GF-D8 (cell line): ENCODE measurements at regions not wholly inside any gene's neighbourhood (a gene's known extent, or its start where the extent isn't known, plus 50 kb on each side); places are given as distances from the start of the nearest gene placed in this dataset.
"Not testable (repeated sequence)": the region's sequence is repeated elsewhere in the genome, so short reads cannot be mapped to it uniquely, and the experiment has no call there.

Experiments used
- DNase-seq: peaks from one replicate; lab custom pipeline; 2025; lab: John Stamatoyannopoulos, UW

- DNase-seq, result no peak
Measured at GRCh38 chr1:168420177-168420576, 123.6 kb downstream of the XCL2 start.

DNA sequence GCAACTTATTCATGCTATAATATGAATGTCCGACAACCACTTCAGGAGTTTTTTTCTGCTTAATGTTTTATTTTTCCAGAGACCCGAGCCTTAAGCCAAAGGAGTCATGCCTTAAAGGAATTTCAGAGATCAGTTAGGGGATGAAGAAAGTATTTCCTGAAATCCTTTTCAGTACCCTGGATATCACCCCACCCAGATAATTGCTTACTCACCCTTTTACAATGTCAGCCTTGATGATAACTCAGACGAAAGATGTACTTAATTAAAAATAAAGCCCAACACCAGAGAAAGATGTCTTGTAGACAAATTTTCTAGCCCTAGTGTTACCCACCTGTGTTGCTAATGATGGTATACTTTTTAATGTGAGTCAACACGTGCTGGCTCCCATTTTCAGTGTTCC lies 124.1 kb downstream of the XCL2 start:
- no peak for DNase-seq

- DNase-seq, result no peak
Measured at GRCh38 chr1:168416220-168416619, 127.6 kb downstream of the XCL2 start.

DNA sequence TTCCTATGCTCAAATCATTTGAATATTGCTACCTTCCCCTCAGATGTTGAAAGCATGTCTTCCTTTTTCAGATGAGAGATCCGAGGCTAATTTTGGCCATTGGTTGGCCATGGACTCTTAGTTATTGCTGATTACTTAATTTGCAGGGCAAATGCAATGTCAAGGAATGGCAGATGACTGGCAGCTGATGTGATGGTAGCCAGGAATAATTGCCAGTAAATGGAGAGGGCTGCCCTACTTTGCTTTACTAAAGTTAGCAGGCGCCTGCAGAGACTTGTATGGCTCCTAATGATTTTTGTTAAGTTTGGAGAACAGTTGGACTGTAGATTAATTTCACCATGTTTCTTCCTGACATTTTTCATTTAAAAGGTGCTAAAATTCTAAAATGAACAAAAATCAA lies 128.9 kb downstream of the XCL2 start:
- DNase-seq, result no peak

- no peak for DNase-seq
Measured at GRCh38 chr1:168410464-168410863, 129.8 kb downstream of the TBX19 start.

- no peak for DNase-seq
Measured at GRCh38 chr1:168408884-168409283, 128.2 kb downstream of the TBX19 start.

GRCh38 chr1:168408539-168408865 lies 127.8 kb downstream of the TBX19 start:
- no peak for DNase-seq

DNA sequence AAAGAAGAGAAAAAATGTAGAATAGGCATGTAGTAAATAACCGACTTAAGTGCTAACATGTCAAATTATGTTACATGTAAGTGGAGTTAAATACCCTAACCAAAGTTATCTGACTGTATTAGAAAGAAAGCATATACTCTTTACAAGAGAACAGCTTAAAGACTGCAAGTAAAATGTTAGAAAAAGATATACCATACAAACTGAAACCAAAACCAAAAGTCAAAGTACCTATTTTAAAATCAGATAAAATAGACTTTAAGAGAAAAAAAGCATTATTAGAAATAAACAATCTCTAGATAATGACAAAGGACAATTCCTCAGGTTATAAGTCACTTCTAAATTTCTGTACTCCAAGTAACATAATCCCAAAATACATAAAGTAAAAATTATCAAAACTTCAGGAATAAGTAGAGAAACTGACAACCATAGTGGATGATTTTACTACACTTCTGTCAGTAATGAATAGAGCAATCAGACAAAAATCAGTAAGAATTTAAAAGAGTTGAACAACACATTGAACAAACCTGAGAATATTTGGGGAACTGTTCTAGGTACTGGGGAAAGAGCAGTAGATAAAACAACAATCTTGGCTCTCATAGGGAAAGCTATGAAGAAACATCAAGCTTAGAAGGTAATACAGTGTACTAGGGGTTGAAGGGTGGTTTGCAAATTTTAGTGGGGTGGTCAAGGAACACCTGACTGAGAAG lies 127.3 kb downstream of the TBX19 start:
- no peak for DNase-seq

GRCh38 chr1:168405906-168406549 lies 125.4 kb downstream of the TBX19 start:
- DNase-seq, result no peak

DNA sequence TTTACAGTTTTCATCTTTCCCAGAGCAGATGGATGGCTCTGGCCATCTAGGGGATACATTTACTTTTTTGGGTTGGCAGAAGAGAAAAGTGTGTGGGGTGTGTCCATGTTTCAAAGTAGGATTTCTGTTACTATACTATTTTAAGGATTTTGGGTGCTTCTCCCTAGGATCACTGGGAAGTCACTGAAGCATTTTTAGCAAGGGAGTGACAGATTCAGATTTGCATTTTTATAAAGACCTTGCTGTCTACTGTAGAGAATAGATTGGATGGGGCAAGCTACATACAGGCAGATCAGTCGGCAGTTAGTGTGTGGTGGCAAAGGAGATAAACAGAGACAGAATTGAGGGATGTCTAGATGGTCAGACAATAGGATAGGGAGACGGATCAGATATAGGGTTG lies 122.5 kb downstream of the TBX19 start:
- no peak for DNase-seq

DNA sequence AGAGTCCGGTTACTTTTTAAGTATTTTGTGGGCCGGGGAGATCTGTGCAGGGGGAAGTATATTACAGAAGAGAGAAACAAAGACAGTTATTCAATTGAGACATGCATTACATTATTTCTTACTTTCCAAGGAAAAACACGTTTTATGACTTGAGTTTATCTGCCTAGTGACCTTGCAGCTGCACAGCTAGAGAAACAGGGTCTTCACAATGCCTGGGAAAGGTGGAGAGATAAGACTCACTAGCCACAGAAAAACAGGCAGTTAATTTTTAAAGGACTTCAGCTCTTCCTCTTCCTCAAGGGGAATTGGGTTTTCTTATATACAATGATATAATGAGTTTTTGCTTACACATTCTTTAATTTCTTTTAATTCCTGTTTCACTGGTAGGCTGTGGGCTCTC lies 121.8 kb downstream of the TBX19 start:
- not testable (repeated sequence) for DNase-seq

DNA sequence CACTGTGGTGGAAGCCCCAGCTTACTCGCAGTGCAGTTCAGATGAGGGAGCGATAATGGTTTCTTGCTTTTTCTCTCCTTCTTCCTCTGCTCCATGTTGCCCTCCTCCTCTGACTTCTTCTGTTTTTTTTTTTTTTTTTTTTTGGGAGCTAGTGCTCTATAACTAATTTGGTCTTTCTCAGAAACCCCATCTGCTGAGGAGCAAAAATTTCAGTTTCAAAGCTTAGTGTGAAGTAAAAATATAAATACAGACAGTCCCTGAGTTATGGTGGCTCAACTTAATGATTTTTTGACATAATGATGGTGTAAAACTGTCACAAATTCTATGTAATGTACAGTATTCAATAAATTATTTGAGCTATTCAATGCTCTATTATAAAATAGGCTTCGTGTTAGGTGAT lies 120.7 kb downstream of the TBX19 start:
- DNase-seq, result no peak

- DNase-seq, result no peak
Measured at GRCh38 chr1:168400139-168400538, 119.5 kb downstream of the TBX19 start.

DNA sequence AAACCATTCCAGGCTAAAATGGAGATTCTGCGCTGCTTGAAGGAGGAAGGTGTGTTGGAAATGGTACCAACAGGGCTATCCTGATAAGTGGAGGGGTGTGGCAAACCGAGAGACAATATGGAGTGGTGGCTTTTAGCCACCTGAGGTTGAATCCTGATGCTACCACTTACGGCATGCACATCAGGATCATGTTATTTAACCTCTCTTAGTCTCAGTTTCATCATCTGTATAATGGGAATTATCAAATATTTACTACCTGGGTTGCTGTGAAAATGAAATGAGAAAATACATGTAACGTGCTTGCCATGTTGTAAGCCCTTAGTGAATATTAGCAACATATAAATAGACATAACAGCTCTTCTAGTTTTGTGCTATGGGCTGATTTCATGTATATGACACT lies 117.1 kb downstream of the TBX19 start:
- no peak for DNase-seq

GRCh38 chr1:168396940-168397684 lies 116.4 kb downstream of the TBX19 start:
- no peak for DNase-seq

DNA sequence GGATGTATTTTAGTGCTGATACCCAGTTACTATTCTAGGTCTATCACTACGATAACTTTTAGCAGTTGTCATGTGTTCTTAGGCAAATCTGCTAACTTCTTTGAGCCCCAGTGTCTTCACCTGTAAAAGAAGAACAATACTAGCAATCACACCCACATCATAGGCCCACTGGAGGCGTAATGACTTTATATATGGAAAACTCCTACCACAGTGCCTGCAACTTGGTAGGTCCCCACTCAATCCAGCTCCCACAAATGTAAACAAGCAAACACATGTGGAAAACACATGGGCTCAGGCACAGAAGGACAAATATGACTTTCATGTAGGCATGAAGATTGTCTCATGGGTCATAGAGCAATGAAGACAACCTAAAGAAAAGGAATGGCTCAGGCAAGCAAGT lies 115.8 kb downstream of the TBX19 start:
- DNase-seq, result no peak

- DNase-seq, result no peak
Measured at GRCh38 chr1:168394858-168395257, 114.2 kb downstream of the TBX19 start.

GRCh38 chr1:168392958-168393549 lies 112.4 kb downstream of the TBX19 start:
- DNase-seq, result no peak

GRCh38 chr1:168391851-168392681 lies 111.4 kb downstream of the TBX19 start:
- no peak for DNase-seq

DNA sequence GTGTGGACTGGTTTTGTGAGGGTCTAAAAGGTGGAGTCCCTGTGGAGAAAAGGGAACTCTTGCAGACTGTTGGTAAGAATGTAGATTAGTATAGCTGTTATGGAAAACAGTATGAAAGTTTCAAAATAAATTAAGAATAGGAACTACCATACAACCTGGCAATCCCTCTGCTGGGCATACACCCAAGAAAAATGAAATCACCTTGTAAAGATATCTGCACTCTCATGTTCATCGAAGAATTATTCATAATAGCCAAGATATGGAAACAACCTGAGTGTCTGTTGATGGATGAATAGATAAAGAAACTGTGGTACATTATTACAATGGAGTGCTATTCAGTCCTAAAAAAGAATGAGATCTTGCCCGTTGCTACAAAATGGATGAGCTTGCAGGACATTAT lies 109.6 kb downstream of the TBX19 start:
- no peak for DNase-seq

DNA sequence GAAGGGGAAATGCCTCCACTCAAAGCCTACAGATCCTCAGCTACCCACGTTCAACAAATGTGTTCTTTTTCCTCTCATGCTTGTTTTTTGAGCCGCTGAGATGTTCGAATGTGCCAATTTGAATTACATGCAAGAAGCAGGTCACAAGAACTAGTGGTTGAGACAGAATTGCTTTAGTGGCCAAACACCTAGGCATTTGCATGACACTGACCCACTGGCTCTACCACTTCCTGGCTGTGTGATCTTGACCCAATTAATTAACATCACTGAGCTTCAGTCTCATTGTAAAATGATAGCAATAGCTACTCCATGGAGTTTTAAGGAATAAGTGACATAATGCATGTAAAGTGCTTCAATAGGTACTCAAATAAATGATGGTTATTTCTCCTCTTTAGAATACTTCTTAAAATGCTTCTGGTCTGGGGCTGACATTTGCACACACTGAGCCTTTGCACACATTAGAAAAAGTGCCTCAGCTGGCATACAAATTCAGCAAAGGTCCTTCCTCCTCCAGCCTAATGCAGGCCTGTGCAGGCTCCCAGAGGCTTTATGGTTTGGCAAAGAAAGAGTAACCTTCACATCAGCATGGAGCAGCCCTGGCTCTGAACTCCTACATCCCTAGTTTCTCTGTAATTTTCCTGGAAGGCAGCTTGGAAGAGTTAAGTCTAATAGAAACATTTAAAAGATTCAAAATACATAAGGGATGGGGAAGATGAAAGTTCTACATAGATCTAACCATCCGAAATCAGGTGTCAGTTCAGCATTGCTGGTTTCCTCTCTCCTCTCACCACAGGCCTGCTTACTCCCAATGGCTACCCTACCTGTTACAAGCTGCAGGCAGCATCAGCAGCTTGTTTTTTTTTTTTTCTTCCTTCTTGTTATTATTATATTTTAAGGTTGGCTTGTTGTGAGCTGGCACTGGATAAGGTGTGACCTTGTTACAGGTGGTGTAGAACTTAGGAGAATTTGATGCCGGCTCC lies 107.4 kb downstream of the TBX19 start:
- no peak for DNase-seq
